Heart left ventricle (tissue), 13 donors: ENCODE measurements at regions not wholly inside any gene's neighbourhood (a gene's known extent, or its start where the extent isn't known, plus 50 kb on each side); places are given as distances from the start of the nearest gene placed in this dataset.

Experiments used
- POLR2A ChIP-seq, 2 donors: fragments of 450-650 bp; IDR thresholded peaks; one replicate each; pipeline ENCODE4 v1.6.1; 2017; ENCODE audit warnings: antibody characterized with exemption in 2 of 2, mild to moderate bottlenecking in 2 of 2, moderate library complexity in 2 of 2
- TF ChIP-seq, protein P1 (sequence below), 12 donors: fragments of 200-600 bp; sonication (generic) in 4 of 12; IDR thresholded peaks; one replicate each; pipeline versions ENCODE4 v1.5.0 to v1.8.0; 2018 to 2022; ENCODE audit warnings: antibody characterized with exemption in 12 of 12, mild to moderate bottlenecking in 5 of 12
- donor health status: ischemic (EF 13 %, LVEDD 7.1; RV severe dilation, severe dysfunction).
- donor health status: DM: no; HTN: yes; CAD: no.
- donor health status: DM: no; HTN: no; CAD: no.
- donor health status: ischemic (EF 25% LVEDD 6.9; RV normal size, moderate dysfunction).
- donor health status: ischemic (EF 25% LVEDD 5.7; RV mildly dilated, moderate dysfunction).
- donor health status: ischemic (EF 35%, LVEDD 5.7; RV mildly dilated, moderate dysfunction).
- donor health status: nonischemic (EF 11% LVEDD 7.7; RV severe dilation, severe dysfunction).
- donor health status: DM: yes; HTN: yes; CAD: no.
- donor health status: PGD.
- donor health status: ischemic (EF 29% LVEDD 5.4; RV normal size, mild dysfunction).
- donor health status: nonischemic (EF 23%, LVEDD 6.1; RV moderate dilation, normal function).

DNA sequence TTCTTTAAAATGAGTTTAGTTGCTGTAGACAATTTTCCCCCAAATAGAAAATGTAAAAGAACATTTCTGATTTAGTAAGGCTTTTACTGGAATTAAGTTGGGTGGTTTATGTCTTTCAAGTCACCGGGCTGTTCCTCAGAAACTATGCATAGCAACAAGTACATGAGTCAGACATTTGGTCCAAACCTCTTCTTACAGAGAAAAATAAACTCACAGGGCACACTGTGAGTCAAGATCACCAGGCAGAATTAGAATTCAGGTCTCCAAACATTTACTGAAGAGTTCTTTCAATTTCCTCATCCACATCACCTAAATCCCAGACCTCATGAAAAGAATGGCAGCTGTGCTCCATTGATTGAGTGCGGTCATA is 476.1 kb upstream of the SOX5 start:
- TF ChIP-seq, protein P1, sequence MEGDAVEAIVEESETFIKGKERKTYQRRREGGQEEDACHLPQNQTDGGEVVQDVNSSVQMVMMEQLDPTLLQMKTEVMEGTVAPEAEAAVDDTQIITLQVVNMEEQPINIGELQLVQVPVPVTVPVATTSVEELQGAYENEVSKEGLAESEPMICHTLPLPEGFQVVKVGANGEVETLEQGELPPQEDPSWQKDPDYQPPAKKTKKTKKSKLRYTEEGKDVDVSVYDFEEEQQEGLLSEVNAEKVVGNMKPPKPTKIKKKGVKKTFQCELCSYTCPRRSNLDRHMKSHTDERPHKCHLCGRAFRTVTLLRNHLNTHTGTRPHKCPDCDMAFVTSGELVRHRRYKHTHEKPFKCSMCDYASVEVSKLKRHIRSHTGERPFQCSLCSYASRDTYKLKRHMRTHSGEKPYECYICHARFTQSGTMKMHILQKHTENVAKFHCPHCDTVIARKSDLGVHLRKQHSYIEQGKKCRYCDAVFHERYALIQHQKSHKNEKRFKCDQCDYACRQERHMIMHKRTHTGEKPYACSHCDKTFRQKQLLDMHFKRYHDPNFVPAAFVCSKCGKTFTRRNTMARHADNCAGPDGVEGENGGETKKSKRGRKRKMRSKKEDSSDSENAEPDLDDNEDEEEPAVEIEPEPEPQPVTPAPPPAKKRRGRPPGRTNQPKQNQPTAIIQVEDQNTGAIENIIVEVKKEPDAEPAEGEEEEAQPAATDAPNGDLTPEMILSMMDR (IDR thresholded peaks at IDR 0.05) = no peak
- no peak for TF ChIP-seq POLR2A (IDR thresholded peaks at IDR 0.05)
